ENCODE measurements at regions not wholly inside any gene's neighbourhood (a gene's known extent, or its start where the extent isn't known, plus 50 kb on each side); places are given as distances from the start of the nearest gene placed in this dataset.
A peak's percentile ranks its signal among the peaks of the same experiment; 100 is the strongest.
"Not testable (repeated sequence)": the region's sequence is repeated elsewhere in the genome, so short reads cannot be mapped to it uniquely, and the experiment has no call there.

- no peak for DNase-seq (ENCODE audit: low read depth in 2 of 2)
Measured at GRCh38 chr4:126647756-126648397, 984.9 kb upstream of the INTU start.

GRCh38 chr4:126658411-126658810, 974.3 kb upstream of the INTU start:
- no peak for DNase-seq (ENCODE audit: low read depth in 2 of 2)

- no peak for DNase-seq (ENCODE audit: low read depth in 2 of 2)
Measured at GRCh38 chr4:126661194-126661593, 971.6 kb upstream of the INTU start.

- no peak for DNase-seq (ENCODE audit: low read depth in 2 of 2)
Measured at GRCh38 chr4:126664839-126665238, 967.9 kb upstream of the INTU start.

- not testable (repeated sequence) for DNase-seq (ENCODE audit: low read depth in 2 of 2)
Measured at GRCh38 chr4:126670038-126670437, 962.7 kb upstream of the INTU start.

GRCh38 chr4:126678618-126679017, 954.1 kb upstream of the INTU start:
- no peak for DNase-seq (ENCODE audit: low read depth in 2 of 2)

- DNase-seq (ENCODE audit: low read depth in 2 of 2): no peak
Measured at GRCh38 chr4:126679303-126679702, 953.5 kb upstream of the INTU start.

GRCh38 chr4:126682250-126682649, 950.5 kb upstream of the INTU start:
- no peak for DNase-seq (ENCODE audit: low read depth in 2 of 2)

GRCh38 chr4:126686491-126686890, 946.3 kb upstream of the INTU start:
- DNase-seq (ENCODE audit: low read depth in 2 of 2): no peak

GRCh38 chr4:126687655-126688358, 945.0 kb upstream of the INTU start:
- no peak for DNase-seq (ENCODE audit: low read depth in 2 of 2)

GRCh38 chr4:126691797-126692196, 941.0 kb upstream of the INTU start:
- DNase-seq (ENCODE audit: low read depth in 2 of 2): no peak

GRCh38 chr4:126697748-126698147, 935.0 kb upstream of the INTU start:
- DNase-seq (ENCODE audit: low read depth in 2 of 2): peak; percentile 0 to 88

GRCh38 chr4:126698224-126698623, 934.5 kb upstream of the INTU start:
- no peak for DNase-seq (ENCODE audit: low read depth in 2 of 2)

- no peak for DNase-seq (ENCODE audit: low read depth in 2 of 2)
Measured at GRCh38 chr4:126701756-126702155, 931.0 kb upstream of the INTU start.

- no peak for DNase-seq (ENCODE audit: low read depth in 2 of 2)
Measured at GRCh38 chr4:126702747-126703146, 930.0 kb upstream of the INTU start.

GRCh38 chr4:126705266-126705665, 927.5 kb upstream of the INTU start:
- DNase-seq (ENCODE audit: low read depth in 2 of 2): no peak

GRCh38 chr4:126708716-126709115, 924.0 kb upstream of the INTU start:
- DNase-seq (ENCODE audit: low read depth in 2 of 2): peak in 1 of 2 donors; percentile 32

GRCh38 chr4:126710935-126711334, 921.8 kb upstream of the INTU start:
- DNase-seq (ENCODE audit: low read depth in 2 of 2): no peak

- no peak for DNase-seq (ENCODE audit: low read depth in 2 of 2)
Measured at GRCh38 chr4:126715067-126715466, 917.7 kb upstream of the INTU start.

- DNase-seq (ENCODE audit: low read depth in 2 of 2): no peak
Measured at GRCh38 chr4:126715681-126716080, 917.1 kb upstream of the INTU start.

GRCh38 chr4:126718136-126718535, 914.6 kb upstream of the INTU start:
- no peak for DNase-seq (ENCODE audit: low read depth in 2 of 2)

- DNase-seq (ENCODE audit: low read depth in 2 of 2): no peak
Measured at GRCh38 chr4:126719852-126720251, 912.9 kb upstream of the INTU start.

- no peak for DNase-seq (ENCODE audit: low read depth in 2 of 2)
Measured at GRCh38 chr4:126725906-126726305, 906.9 kb upstream of the INTU start.

Measured in lung microvascular endothelial cell (primary cell).